MV-4-11 (cell line): ENCODE measurements at regions not wholly inside any gene's neighbourhood (a gene's known extent, or its start where the extent isn't known, plus 50 kb on each side); places are given as distances from the start of the nearest gene placed in this dataset.
"Not testable (repeated sequence)": the region's sequence is repeated elsewhere in the genome, so short reads cannot be mapped to it uniquely, and the experiment has no call there.

Source experiments
- DNase-seq: peaks from one replicate; lab custom pipeline; 2025; lab: John Stamatoyannopoulos, UW

- not testable (repeated sequence) for DNase-seq
Measured at GRCh38 chr3:94507354-94507753, 444.5 kb downstream of the NSUN3 start.

- DNase-seq, result no peak
Measured at GRCh38 chr3:94512876-94513275, 450.0 kb downstream of the NSUN3 start.

GRCh38 chr3:94513600-94513999, 450.7 kb downstream of the NSUN3 start:
- DNase-seq, result no peak

GRCh38 chr3:94515983-94516382, 453.1 kb downstream of the NSUN3 start:
- DNase-seq, result no peak

- no peak for DNase-seq
Measured at GRCh38 chr3:94520364-94520763, 457.5 kb downstream of the NSUN3 start.

GRCh38 chr3:94522488-94522887, 459.6 kb downstream of the NSUN3 start:
- no peak for DNase-seq

GRCh38 chr3:94524102-94524919, 461.4 kb downstream of the NSUN3 start:
- no peak for DNase-seq

GRCh38 chr3:94525043-94525442, 462.2 kb downstream of the NSUN3 start:
- no peak for DNase-seq

- DNase-seq, result no peak
Measured at GRCh38 chr3:94529816-94530215, 467.0 kb downstream of the NSUN3 start.

GRCh38 chr3:94532951-94533350, 470.1 kb downstream of the NSUN3 start:
- DNase-seq, result no peak

- DNase-seq, result no peak
Measured at GRCh38 chr3:94539937-94540336, 477.1 kb downstream of the NSUN3 start.

GRCh38 chr3:94543161-94543560, 480.3 kb downstream of the NSUN3 start:
- no peak for DNase-seq

- DNase-seq, result no peak
Measured at GRCh38 chr3:94544131-94544789, 481.4 kb downstream of the NSUN3 start.

- DNase-seq, result no peak
Measured at GRCh38 chr3:94548581-94549316, 485.9 kb downstream of the NSUN3 start.

GRCh38 chr3:94561094-94561493, 498.2 kb downstream of the NSUN3 start:
- DNase-seq, result no peak

GRCh38 chr3:94564247-94564646, 501.4 kb downstream of the NSUN3 start:
- DNase-seq, result no peak

GRCh38 chr3:94568041-94568440, 505.2 kb downstream of the NSUN3 start:
- no peak for DNase-seq

GRCh38 chr3:94573337-94573736, 510.5 kb downstream of the NSUN3 start:
- no peak for DNase-seq

- no peak for DNase-seq
Measured at GRCh38 chr3:94587291-94587690, 524.4 kb downstream of the NSUN3 start.

- DNase-seq, result no peak
Measured at GRCh38 chr3:94593526-94594150, 530.8 kb downstream of the NSUN3 start.

- no peak for DNase-seq
Measured at GRCh38 chr3:94596141-94596540, 533.3 kb downstream of the NSUN3 start.

- DNase-seq, result no peak
Measured at GRCh38 chr3:94596887-94597566, 534.2 kb downstream of the NSUN3 start.
